Ectodermal cell (in vitro differentiated cells): ENCODE measurements at regions not wholly inside any gene's neighbourhood (a gene's known extent, or its start where the extent isn't known, plus 50 kb on each side); places are given as distances from the start of the nearest gene placed in this dataset.

Source experiments
- H3K27ac ChIP-seq: 2 replicates; pipeline ENCODE4 v1.7.0; 2013; ENCODE audit warnings: mild to moderate bottlenecking, low read depth, low read length; ENCODE audit not compliant: insufficient read depth, poor library complexity, severe bottlenecking
- H3K27me3 ChIP-seq: 2 replicates; pipeline ENCODE4 v1.7.0; 2013; ENCODE audit warnings: mild to moderate bottlenecking, low read length; ENCODE audit not compliant: insufficient read depth, control insufficient read depth, poor library complexity, severe bottlenecking
- H3K36me3 ChIP-seq: one replicate; pipeline ENCODE4 v1.7.0; 2013; ENCODE audit warnings: low read length; ENCODE audit not compliant: control insufficient read depth, insufficient read depth
- H3K4me1 ChIP-seq: one replicate; pipeline ENCODE4 v1.7.0; 2013; ENCODE audit warnings: low read length; ENCODE audit not compliant: control insufficient read depth, insufficient read depth
- H3K4me3 ChIP-seq: 2 replicates; pipeline ENCODE4 v1.7.0; 2013; ENCODE audit warnings: low read depth, low read length, control low read depth; ENCODE audit not compliant: insufficient read depth
- H3K9me3 ChIP-seq: 2 replicates; pipeline ENCODE4 v1.7.0; 2013; ENCODE audit warnings: mild to moderate bottlenecking, low read length, moderate library complexity; ENCODE audit not compliant: control insufficient read depth
- WGBS, 2 experiments: methylation state at CpG; one replicate each; pipeline ENCODE4 v1.1.7; 2013; ENCODE audit warnings: missing lambda C conversion rate in 2 of 2; 5-methylcytosine and 5-hydroxymethylcytosine counted together

GRCh38 chr7:142607351-142607750, 141.9 kb upstream of the PRSS1 start:
- no peak overlapping the region for H3K27ac ChIP-seq
- no peaks in the 10 kb centered on the region for H3K4me1 ChIP-seq
- H3K4me3 ChIP-seq: no peak overlapping the region
- H3K27me3 ChIP-seq: no peaks in the 10 kb centered on the region
- no peaks in the 10 kb centered on the region for H3K36me3 ChIP-seq
- WGBS, 2 experiments: 95% methylated on average over 2 of the region's 3 CpGs
- no peaks in the 10 kb centered on the region for H3K9me3 ChIP-seq

GRCh38 chr7:142606081-142606480, 143.2 kb upstream of the PRSS1 start:
- WGBS, 2 experiments: 90 to 97% methylated on average over 4 to 5 of the region's 5 CpGs
- Histone ChIP-seq H3K27me3 (no peaks in the 10 kb centered on the region), H3K36me3 (no peaks in the 10 kb centered on the region), H3K4me1 (no peaks in the 10 kb centered on the region), H3K4me3 (no peak overlapping the region), H3K27ac (no peak overlapping the region), H3K9me3 (no peaks in the 10 kb centered on the region)

GRCh38 chr7:142604671-142605070, 144.6 kb upstream of the PRSS1 start:
- 86 to 98% methylated on average over 2 of the region's 3 CpGs for WGBS, 2 experiments
- Histone ChIP-seq H3K4me1 (no peaks in the 10 kb centered on the region), H3K4me3 (no peak overlapping the region), H3K36me3 (no peaks in the 10 kb centered on the region), H3K27me3 (no peaks in the 10 kb centered on the region), H3K9me3 (no peaks in the 10 kb centered on the region), H3K27ac (no peak overlapping the region)

- no peaks in the 10 kb centered on the region for H3K36me3 ChIP-seq
- H3K27me3 ChIP-seq: no peaks in the 10 kb centered on the region
- no peak overlapping the region for H3K27ac ChIP-seq
- H3K9me3 ChIP-seq: no peaks in the 10 kb centered on the region
- no peak overlapping the region for H3K4me3 ChIP-seq
- 21 to 25% methylated on average over 6 to 7 of the region's 9 CpGs for WGBS, 2 experiments
- no peaks in the 10 kb centered on the region for H3K4me1 ChIP-seq
These were observed 145.3 kb upstream of the PRSS1 start for GRCh38 chr7:142603870-142604448.

- Histone ChIP-seq H3K9me3 (no peaks in the 10 kb centered on the region), H3K36me3 (no peaks in the 10 kb centered on the region), H3K4me3 (no peak overlapping the region), H3K27me3 (no peaks in the 10 kb centered on the region), H3K27ac (no peak overlapping the region), H3K4me1 (no peaks in the 10 kb centered on the region)
- WGBS, 2 experiments: 75 to 78% methylated on average over 8 of the region's 8 CpGs
These were observed 146.5 kb upstream of the PRSS1 start for GRCh38 chr7:142602756-142603155.

GRCh38 chr7:142602183-142602582, 147.1 kb upstream of the PRSS1 start:
- Histone ChIP-seq H3K4me1 (no peaks in the 10 kb centered on the region), H3K4me3 (no peak overlapping the region), H3K27me3 (no peaks in the 10 kb centered on the region), H3K36me3 (no peaks in the 10 kb centered on the region), H3K9me3 (no peaks in the 10 kb centered on the region), H3K27ac (no peak overlapping the region)
- WGBS, 2 experiments: 93 to 94% methylated on average over 9 of the region's 9 CpGs

GRCh38 chr7:142598297-142598696, 151.0 kb upstream of the PRSS1 start:
- WGBS, 2 experiments: 84 to 91% methylated on average over 6 of the region's 6 CpGs
- H3K27me3 ChIP-seq: no peaks in the 10 kb centered on the region
- no peaks in the 10 kb centered on the region for H3K36me3 ChIP-seq
- H3K9me3 ChIP-seq: no peaks in the 10 kb centered on the region
- H3K27ac ChIP-seq: no peak overlapping the region
- no peaks in the 10 kb centered on the region for H3K4me1 ChIP-seq
- no peak overlapping the region for H3K4me3 ChIP-seq

GRCh38 chr7:142597547-142597946, 151.7 kb upstream of the PRSS1 start:
- Histone ChIP-seq H3K9me3 (no peaks in the 10 kb centered on the region), H3K27me3 (no peaks in the 10 kb centered on the region), H3K4me3 (no peak overlapping the region), H3K36me3 (no peaks in the 10 kb centered on the region), H3K27ac (no peak overlapping the region), H3K4me1 (no peaks in the 10 kb centered on the region)
- 93 to 95% methylated on average over 4 of the region's 4 CpGs for WGBS, 2 experiments

GRCh38 chr7:142595816-142596516, 153.3 kb upstream of the PRSS1 start:
- no peaks in the 10 kb centered on the region for H3K27me3 ChIP-seq
- no peaks in the 10 kb centered on the region for H3K36me3 ChIP-seq
- no peak overlapping the region for H3K27ac ChIP-seq
- no peaks in the 10 kb centered on the region for H3K9me3 ChIP-seq
- H3K4me1 ChIP-seq: no peaks in the 10 kb centered on the region
- H3K4me3 ChIP-seq: no peak overlapping the region
- WGBS, 2 experiments: 85 to 88% methylated on average over 4 of the region's 4 CpGs

GRCh38 chr7:142594078-142594477, 155.2 kb upstream of the PRSS1 start:
- no CpG with 5 or more reads among the region's 1 CpG for WGBS, 2 experiments
- Histone ChIP-seq H3K9me3 (no peaks in the 10 kb centered on the region), H3K27ac (no peak overlapping the region), H3K4me3 (no peak overlapping the region), H3K27me3 (no peaks in the 10 kb centered on the region), H3K4me1 (no peaks in the 10 kb centered on the region), H3K36me3 (no peaks in the 10 kb centered on the region)
